ENCODE measurements at regions not wholly inside any gene's neighbourhood (a gene's known extent, or its start where the extent isn't known, plus 50 kb on each side); places are given as distances from the start of the nearest gene placed in this dataset.
"Not testable (repeated sequence)": the region's sequence is repeated elsewhere in the genome, so short reads cannot be mapped to it uniquely, and the experiment has no call there.

DNA sequence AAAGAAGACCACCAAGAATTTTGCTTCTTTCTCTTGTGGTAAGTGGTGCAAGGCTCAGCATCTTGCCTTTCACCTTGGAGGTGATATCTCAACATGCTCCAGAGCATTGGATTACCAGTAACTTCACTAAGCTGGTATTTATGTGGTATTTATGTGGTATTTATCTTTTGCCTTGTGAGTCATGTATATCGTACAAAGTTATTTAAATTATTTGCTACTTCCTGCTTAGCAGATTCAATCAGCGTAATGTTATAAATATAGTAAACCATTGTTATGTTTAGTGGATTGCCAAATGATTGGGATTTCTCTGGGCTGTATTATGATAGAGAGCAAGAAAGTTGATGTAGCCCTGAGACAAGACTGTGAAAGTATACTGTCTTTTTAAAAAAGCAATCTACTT is 366.4 kb downstream of the IPO8 start:
- DNase-seq = no peak

DNA sequence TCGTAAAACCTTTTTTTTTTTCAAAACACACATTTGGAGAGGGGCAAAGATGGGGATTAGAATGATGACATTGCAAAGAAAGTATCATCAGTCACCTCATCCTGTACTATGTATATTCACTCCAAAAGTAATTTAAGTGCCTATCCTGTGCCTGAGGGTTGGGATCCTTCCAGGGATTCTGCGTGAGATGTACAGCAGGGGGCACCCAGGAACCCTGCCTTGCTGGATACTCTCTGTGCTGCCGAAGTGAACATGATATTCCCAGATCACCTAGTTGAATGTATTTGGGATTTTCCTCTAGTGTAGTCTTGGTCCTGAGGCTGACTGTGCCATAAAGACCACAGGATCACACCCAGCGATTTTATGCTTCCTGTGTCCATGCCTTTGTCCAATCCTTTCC is 372.7 kb downstream of the IPO8 start:
- DNase-seq = no peak

DNA sequence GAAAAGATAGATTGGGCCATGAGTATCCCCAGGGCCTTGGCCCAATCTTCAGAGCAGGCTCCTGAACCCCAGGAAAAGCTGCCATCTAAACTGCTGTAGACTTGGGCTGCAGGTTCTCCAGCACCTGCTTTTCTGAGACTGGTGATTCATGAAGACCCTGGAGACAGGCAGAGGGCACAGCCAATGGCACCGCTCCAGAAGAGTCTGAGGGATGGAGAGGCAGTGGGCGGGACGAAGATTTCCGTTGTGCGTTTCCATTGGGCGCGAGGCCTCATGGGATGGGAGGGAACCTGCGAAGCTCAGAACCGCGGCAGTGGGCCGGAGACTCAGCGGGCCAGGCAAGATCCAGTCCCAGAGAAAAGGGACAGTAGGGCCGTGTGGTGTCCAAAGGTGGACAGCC is 375.1 kb downstream of the IPO8 start:
- no peak for DNase-seq

DNA sequence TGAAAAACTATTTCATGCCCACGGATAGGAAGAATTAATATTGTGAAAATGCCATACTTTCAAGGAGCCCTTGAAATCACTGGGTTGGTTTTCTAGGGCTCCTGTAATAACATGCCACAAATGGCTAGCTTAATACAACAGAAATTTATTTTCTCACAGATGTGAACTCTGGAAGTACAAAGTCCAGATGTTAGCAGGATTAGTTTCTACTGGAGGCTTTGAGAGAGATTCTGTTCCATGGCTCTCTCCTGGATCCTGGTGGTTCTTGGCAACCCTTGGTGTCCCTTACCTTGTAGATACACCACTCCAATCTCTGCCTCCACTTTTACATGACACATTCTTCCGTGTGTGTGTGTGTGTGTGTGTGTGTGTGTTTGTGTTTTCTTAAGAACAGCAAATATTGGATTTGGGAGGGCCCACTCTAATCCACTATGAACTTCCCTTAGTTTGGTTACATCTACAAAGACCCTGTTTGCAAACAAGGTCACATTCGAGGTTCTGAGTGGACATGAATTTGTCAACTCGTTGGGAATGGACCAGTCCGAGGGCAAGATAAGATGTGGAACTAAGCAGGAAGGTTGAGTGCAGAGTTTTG is 381.1 kb downstream of the IPO8 start:
- no peak for DNase-seq

DNA sequence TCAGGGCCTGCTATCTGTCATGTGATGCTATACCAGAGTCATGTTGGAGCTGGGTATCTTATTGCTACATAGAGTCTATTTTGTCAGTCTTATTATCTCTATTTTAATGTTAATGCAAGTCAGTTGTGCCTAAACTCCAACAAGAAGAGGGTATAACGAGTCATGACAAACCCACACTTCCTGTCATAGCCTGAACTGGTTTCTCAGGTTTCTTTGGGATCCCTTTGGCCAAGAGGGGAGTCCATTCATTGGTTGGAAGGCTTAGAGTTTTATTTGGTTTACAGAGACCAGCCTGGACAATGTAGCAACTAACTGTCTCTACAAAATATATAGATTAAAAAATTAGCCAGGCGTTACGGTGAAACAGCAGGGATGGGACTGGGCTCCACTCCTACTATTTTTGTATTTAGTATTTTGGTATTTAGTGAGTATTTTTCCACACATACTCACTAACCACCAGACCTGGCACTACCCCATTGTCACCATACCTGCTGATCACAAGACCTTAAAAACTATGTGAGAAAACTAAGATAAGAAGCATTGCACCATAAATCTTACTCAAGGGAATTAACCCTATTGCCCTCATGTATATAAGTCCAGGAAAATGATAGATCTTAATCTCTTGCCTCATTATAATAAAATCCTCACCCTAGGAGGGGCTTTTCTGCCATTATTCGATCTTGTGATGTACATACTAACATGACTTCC is 387.5 kb downstream of the IPO8 start:
- DNase-seq = no peak

DNA sequence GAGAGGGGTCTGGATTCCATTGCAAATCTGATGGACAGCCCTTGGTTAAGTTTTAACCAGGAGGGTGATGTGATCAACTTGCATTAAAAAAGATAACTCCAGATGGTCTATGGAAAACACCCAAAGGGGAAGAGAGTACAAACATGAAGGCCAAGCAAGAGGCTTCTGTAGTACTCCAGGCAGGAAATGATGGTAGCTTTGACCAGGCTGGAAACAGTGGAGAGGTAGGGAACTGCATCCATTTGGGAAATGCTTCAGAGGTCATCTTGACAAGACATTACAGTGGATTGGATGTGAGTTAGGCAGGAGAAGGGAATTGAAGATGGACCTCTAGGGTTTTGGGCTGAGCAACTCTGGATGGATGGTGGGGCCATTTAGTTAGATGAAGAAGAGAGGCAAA is 391.1 kb downstream of the IPO8 start:
- no peak for DNase-seq

DNA sequence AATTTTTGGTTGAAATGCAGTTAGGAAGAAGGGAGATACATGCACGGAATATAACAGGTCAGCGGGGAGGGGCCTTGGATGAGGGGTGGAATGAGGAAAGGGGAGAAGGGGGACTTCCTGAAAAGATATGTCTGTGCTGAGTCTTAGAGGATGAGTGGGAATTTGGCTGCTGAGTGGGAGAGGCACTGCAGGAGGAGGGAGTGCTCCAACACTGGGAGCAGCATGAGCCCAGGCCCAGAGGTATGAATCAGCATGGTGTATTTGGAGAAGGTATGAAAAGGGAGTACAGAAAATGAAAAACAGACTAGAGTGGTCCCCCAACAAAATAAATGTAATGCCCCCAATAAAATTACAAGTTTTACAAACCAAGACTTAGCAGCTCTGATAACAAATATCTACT is 394.4 kb downstream of the IPO8 start:
- no peak for DNase-seq

DNA sequence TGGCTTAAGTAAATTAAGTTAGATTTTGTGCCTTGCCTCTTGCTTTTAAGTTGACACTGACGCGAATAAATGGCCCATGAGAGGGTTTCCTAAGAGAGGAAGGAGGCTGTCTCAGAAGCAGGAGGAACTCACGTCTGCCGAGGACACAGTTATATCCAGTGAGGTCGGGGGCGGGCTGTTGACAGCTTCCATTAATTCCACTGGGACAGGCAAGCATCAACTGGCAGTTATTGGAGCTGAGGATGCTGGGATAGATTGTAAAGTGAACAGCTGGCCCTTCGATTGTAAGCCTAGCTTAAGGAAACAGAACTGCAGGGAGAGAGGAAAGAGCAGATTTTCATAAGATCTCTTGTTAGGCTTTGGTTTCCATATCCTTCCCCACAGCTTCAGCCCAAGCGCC is 399.2 kb downstream of the IPO8 start:
- no peak for DNase-seq

DNA sequence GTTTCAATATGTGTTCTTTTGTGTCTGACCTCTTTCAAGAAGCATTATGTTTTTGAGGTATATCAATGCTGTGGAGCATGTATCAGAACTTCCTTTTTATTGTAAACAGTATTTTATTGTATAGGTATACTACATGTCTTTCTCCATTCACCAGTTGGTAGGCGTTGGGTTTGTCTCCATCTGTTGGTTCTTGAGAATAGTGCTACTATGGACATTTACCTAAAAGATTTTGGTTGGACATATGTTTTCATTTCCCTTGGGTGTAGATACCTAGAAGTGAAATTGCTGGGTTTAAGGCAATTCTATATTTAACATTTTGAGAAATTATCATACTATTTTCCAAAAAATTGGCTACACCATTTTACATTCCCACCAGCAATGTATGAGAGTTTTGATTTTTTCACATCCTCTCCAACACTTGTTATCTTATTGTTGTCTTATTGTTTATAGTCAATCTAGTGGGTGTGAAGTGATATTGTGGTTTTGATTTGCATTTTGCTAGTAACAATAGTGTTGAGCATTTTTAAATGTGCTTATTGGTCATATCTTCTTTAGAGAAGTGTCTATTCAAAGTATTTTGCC is 409.2 kb downstream of the IPO8 start:
- DNase-seq = peak in 1 of 3 experiments; percentile 44

DNA sequence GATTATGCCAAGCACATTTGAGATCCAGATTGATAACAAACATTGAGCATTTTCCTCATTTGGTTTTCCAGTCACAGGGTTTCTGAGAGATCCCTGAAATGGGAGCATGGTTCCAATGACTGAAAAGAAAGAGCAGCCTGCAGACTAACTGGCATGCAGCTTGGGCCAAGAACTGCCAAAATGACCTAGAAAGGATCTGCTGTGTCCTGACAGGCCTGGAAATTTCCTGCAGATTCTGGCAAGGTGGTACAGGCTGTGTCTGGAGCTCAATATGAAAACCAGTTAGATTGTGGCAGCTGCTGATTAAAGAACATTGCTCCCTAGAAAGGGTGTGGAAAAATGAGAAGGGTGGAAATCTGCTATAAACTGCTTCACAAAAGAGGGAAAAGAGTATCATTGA is 417.3 kb downstream of the IPO8 start:
- no peak for DNase-seq

DNA sequence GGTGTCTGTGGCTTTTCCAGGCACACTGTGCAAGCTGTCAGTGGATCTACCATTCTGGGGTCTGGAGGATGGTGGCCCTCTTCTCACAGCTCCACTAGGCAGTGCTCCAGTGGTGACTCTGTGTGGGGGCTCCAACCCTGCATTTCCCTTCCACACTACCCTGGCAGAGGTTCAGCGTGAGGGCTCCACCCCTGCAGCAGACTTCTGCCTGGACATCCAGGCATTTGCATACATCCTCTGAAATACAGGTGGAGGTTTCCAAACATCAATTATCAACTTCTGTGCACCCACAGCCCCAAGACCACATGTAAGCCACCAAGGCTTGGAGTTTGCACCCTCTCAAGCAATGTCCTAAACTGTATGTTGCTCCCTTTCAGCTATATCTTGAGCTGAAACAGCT is 423.2 kb downstream of the IPO8 start:
- DNase-seq = not testable (repeated sequence)

DNA sequence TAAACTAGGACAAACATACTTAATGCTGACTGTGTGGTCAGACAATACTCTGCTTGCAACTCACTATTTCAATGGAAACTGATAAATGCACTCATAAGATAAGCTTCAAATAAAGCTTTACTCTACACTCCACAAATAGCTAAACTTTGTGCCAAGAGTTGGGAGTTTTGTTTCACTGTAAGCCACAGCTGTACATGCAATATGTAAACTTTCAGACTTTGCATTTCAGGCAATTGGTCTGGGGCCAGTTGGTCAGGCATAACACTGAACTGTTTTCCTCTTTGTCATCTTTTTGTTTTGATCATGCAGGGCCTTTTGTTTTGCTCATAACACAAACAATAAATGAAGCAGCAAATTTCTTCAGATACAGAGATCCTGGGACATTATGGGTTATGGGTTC is 426.2 kb downstream of the IPO8 start:
- no peak for DNase-seq

DNA sequence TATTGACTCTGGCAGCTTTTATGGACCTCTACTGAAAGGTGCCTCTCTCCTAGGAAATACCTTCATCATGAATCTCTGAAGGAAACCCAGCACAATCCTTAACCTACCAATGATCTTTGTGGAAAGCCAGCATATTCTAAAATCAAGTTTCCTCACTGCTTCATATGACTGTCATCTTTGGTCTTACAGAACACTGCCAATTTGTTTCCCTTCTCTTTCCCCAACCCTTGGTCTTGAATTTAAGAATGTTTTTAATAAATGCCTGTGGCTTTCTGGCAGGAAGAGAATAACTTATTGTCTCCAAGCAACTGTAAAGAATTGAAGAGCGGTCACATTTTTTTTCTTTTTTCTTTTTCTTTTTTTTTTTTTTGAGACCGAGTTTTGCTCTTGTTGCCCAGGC is 427.6 kb downstream of the IPO8 start:
- DNase-seq = no peak

DNA sequence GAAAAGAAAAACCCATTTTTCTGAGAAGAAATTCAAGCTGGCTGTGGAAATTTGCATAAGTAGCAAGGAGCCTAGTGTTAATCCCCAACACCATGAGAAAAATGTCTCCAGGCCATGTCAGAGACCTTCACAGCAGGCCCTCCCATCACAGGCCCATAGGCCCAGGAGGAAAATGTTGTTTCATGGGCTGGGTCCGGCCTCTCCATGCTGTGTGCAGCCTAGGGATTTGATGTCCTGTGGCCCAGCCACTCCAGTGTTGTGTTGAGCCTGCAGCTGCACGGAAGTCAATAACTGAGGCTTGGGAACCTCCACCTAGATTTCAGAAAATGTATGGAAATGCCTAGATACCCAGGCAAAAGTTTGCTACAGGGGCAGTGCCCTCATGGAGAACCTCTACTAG is 432.2 kb downstream of the IPO8 start:
- no peak for DNase-seq

DNA sequence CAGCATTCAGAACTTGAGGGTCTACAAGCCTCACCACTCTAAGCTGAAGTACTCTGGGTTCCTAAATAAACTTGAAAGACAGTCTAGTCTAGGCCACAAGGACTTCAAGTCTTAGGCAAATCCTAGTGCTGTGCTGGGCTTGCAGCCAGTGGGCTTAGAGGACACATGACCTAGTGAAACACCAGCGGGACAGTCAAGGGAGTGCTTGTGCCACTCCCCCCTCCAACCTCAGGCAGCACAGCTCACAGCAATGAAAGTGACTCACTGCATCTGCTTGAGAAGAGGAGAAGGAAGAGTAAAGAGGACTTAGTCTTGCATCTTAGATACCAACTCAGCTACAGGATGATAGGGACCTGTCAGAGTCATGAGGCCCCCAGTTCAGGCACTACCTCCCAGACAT is 438.1 kb downstream of the IPO8 start:
- no peak for DNase-seq

DNA sequence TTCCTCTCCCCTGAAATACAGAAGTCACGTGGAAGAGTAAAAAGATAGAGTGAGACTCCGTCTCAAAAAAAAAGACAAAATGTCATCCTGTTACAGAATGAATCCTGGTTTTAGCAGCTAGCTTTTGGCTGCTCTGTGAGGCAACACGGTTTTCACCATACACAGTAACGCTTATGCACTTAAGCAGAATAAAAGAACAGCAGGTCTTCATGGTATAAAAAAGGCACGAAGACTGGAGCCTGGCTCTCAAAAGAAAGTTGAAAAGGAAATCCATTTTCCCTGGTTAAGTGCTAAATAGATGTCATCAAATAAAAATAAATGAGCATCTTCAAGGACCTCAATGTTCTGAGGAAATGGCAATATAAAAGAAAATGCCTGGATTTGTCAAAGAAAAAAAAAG is 444.1 kb downstream of the IPO8 start:
- DNase-seq = no peak

DNA sequence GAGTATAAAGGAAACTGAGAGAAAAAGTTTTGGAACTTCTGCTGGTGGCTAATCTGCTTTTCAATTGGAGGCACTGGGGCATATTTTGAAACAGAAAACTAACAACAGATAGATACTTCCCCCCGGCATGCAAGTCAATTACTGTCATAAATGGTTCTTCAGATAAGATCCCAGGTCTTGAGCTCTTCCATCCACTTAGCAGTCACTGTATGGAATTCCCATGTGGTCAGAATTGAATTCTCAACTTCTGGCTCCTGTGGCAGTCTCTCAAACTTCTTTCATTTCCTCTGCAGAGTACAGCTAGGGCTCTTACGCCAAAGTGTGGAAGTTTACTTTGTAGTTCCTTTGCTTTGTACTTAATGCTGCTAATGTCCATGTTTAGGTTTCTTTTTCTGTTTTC is 452.2 kb downstream of the IPO8 start:
- DNase-seq = no peak

DNA sequence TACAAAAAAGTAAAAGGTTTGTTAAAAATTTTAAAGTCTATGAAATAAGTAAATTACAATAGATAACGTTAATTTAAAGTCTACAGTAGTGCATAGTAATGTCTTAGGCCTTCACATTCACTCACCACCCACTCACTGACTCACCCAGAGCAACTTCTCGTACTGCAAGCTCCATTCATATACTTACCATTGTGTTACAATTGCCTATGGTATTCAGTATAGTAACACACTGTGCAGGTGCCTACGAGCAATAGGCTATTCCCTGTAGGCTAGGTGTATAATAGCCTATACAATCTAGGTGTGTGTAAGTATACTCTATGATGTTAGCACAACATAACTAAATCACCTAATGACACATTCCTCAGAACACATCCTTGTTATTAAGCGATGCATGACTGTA is 435.3 kb upstream of the TMTC1 start:
- no peak for DNase-seq

DNA sequence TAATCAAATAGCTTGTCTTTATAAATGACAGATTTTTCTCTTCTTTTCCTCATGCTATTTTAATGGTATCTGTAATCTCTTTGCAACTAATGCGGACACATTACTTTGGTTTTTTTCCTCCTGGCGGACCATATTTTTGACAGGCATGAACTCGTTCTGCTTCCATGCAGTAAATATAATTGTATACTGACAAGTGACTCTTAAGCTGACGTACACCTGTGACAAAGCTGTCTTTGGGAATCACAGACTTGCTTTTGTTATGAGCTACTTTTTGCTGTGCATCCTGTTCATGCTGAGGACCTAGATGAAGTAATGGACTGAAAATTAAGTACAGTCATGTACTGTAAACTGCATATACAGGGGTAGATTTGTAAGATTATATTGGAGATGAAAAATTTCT is 434.3 kb upstream of the TMTC1 start:
- no peak for DNase-seq

DNA sequence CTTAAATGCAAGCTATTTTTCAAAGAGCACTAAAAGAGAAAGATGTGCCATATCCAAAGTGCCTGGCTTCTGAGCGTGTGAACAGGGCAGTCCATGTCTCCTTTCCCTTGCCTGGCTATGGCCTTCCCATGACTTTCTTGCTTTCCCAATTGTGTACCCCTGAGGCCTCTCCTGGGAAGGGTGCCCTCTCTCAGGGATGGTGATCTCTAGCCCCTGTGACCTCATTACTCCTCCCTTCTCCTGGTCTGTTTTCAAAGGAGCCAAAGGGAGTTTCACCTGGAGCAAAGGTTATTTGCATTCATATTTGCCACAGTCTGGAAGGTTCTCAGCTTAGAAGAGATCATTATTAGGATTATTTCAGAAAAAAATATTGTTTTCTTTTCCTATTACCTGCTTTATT is 429.4 kb upstream of the TMTC1 start:
- DNase-seq = no peak

DNA sequence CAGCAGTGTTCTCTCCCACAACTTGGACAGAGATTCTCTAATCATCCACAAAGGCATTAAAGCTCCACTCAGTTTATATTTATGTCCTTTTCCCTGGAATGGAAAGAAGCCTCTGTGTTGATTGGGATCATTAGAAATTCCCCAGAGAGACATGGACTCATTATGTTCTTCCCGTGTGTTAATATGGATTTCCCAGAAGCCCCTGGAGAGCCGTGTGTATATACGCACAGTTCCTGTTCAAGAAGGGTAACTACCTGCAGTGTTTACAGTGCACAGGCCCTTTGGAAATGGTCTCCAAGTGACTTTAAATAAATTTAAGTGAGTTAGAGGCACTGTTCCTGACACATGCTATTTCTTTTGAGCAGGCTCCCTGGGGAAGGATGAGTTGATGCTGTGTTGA is 428.0 kb upstream of the TMTC1 start:
- no peak for DNase-seq

DNA sequence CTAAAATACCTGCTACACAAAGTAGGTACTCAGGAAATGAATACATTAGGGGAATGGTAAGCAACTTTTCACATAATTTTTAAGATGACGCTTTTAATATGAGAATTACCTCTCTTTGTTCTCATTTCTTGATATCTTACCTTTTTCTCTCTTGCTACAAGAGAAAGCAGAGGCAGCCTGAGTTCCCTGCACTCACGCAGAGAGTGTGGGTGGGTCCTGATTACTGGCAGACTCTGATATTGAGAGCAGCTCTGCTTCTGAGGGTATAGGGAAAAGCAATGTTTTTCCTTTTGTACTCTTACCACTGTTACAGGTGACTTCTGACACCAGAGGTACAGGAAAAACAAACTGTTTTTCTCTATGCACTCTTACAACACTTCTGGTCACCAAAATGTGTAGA is 420.2 kb upstream of the TMTC1 start:
- DNase-seq = no peak

DNA sequence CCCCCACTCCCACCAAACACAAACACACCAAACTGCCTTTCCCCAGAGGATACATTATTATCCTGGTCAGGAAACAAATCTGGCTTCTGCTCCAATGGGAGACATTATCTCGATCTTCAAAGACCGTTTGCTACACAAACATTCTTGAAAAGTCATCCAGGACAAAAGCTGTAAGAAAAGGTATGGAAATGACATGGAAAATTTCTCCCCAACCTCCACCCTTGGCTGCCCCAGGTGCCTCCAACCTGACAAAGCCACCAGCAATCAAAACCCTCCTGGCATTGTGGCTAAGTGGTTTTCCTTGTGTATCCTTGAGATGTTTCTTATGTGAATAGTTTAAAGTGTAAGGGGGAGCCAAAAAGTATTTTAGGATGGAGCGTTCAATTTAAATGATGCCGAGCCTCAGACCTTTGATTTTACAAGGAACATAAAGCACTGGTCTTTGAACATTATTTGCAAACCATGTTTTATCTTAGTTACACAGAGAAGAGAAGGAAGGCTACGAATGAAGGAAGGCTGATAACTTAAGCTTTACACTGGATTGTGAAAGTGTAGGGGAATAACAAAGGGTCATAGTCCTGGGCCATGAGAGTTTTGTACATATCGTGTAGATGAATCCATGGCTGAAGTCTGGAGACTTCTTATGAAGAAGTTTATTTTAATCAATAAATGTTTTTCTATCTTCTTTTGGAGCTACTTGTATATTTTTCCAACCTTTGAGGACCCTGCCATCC is 418.9 kb upstream of the TMTC1 start:
- DNase-seq = no peak

Data from NCI-H1417 (cell line).